Panc1 (cell line): ENCODE measurements at regions not wholly inside any gene's neighbourhood (a gene's known extent, or its start where the extent isn't known, plus 50 kb on each side); places are given as distances from the start of the nearest gene placed in this dataset.

Source experiments
- ATAC-seq: fragments of 200-7000 bp; cut with Tn5 transposase; 2 replicates; pipeline ENCODE4 v1.9.1; 2020; ENCODE audit warnings: mild to moderate bottlenecking, moderate library complexity
- BruUV-seq: library from RNA; stranded (reverse); fragments of 400-500 nt; replicated peaks from 2 replicates; lab custom pipeline; 2021; lab: Mats Ljungman, UMichigan
- CTCF ChIA-PET: fragments of 300-600 bp; sonication (Branson Sonifier 250); formaldehyde crosslinking; loops from one replicate; lab custom pipeline; 2022; ENCODE audit warnings: antibody characterized with exemption; lab: Charles Lee
- POLR2A ChIA-PET: fragments of 300-600 bp; sonication (Branson Sonifier 250); formaldehyde crosslinking; loops from one replicate; lab custom pipeline; 2022; ENCODE audit warnings: antibody characterized with exemption; lab: Charles Lee
- DNase-seq: peaks from one replicate; pipeline ENCODE4 v3.0.0-alpha.2; 2010; ENCODE audit warnings: low read depth, low spot score
- H3K27ac ChIP-seq: 2 replicates; pipeline ENCODE4 v1.5.1; 2011; ENCODE audit warnings: mild to moderate bottlenecking, low read length, inconsistent platforms
- H3K27me3 ChIP-seq: fragments of 200-500 bp; sonication (Bioruptor generic); 2 replicates; pipeline ENCODE4 v1.6.0; 2014; ENCODE audit warnings: low read length, inconsistent platforms; ENCODE audit not compliant: control insufficient read depth, insufficient read depth
- H3K36me3 ChIP-seq: fragments of 200-500 bp; sonication (Bioruptor generic); 2 replicates; pipeline ENCODE4 v1.5.1; 2014; ENCODE audit warnings: inconsistent platforms, mild to moderate bottlenecking, low read length, moderate library complexity; ENCODE audit not compliant: control insufficient read depth, insufficient read depth
- H3K4me1 ChIP-seq: 2 replicates; pipeline ENCODE4 v1.5.1; 2011; ENCODE audit warnings: inconsistent platforms, mild to moderate bottlenecking, low read length, moderate library complexity; ENCODE audit not compliant: control insufficient read depth, insufficient read depth
- H3K4me3 ChIP-seq, 2 experiments: 2 replicates each; pipeline ENCODE4 v1.5.1; 2011 to 2012; ENCODE audit warnings: low read depth in 2 of 2, low read length in 2 of 2, mild to moderate bottlenecking in 2 of 2, inconsistent platforms in 1 of 2, moderate library complexity in 1 of 2
- H3K9me3 ChIP-seq: fragments of 200-500 bp; sonication (Bioruptor generic); 2 replicates; pipeline ENCODE4 v1.5.1; 2014; ENCODE audit warnings: low read depth, mild to moderate bottlenecking, inconsistent platforms, low read length, moderate library complexity; ENCODE audit not compliant: control insufficient read depth, insufficient read depth
- CTCF ChIP-seq: fragments of 450-650 bp; IDR thresholded peaks from 2 replicates; pipeline ENCODE4 v1.5.1; 2017; ENCODE audit warnings: mild to moderate bottlenecking
- POLR2AphosphoS5 ChIP-seq: IDR thresholded peaks from 2 replicates; pipeline ENCODE4 v1.6.1; 2012; ENCODE audit warnings: mild to moderate bottlenecking, low read depth, low read length, moderate library complexity
- SIN3A ChIP-seq: IDR thresholded peaks from 2 replicates; pipeline ENCODE4 v1.6.1; 2012; ENCODE audit warnings: low read depth, mild to moderate bottlenecking, low read length, moderate library complexity, borderline replicate concordance; ENCODE audit not compliant: insufficient read depth
- TCF7L2 ChIP-seq: IDR thresholded peaks from 2 replicates; pipeline ENCODE4 v1.6.1; 2011; ENCODE audit warnings: mild to moderate bottlenecking, low read depth, low read length, inconsistent platforms
- in situ Hi-C: cut with HindIII; loops from 2 replicates; pipeline ENCODE4 v1.10.0; 2016; ENCODE audit warnings: low sequenced_read_pairs, low pct_unique_long_range_greater_than_20kb
- intact Hi-C: fragments of 100-400 bp; cut with micrococcal nuclease; formaldehyde crosslinking; loops from one replicate; pipeline ENCODE4 v1.10.0; 2022; ENCODE audit not compliant: unreplicated experiment
- TF ChIP-seq, protein P1 (sequence below), 2 experiments: IDR thresholded peaks; 2 replicates each; pipeline ENCODE4 v1.6.1; 2011 to 2012; ENCODE audit warnings: low read depth in 2 of 2, control low read depth in 1 of 2, low read length in 1 of 2, mild to moderate bottlenecking in 1 of 2, moderate library complexity in 1 of 2; ENCODE audit not compliant: insufficient read depth in 1 of 2

GRCh38 chr1:47549532-47549931, 111.7 kb downstream of the FOXD2 start:
- BruUV-seq, result no TSS peak
- TF ChIP-seq TCF7L2 (no peak), SIN3A (no peak), POLR2AphosphoS5 (no peak), CTCF (no peak)
- TF ChIP-seq, protein P1, sequence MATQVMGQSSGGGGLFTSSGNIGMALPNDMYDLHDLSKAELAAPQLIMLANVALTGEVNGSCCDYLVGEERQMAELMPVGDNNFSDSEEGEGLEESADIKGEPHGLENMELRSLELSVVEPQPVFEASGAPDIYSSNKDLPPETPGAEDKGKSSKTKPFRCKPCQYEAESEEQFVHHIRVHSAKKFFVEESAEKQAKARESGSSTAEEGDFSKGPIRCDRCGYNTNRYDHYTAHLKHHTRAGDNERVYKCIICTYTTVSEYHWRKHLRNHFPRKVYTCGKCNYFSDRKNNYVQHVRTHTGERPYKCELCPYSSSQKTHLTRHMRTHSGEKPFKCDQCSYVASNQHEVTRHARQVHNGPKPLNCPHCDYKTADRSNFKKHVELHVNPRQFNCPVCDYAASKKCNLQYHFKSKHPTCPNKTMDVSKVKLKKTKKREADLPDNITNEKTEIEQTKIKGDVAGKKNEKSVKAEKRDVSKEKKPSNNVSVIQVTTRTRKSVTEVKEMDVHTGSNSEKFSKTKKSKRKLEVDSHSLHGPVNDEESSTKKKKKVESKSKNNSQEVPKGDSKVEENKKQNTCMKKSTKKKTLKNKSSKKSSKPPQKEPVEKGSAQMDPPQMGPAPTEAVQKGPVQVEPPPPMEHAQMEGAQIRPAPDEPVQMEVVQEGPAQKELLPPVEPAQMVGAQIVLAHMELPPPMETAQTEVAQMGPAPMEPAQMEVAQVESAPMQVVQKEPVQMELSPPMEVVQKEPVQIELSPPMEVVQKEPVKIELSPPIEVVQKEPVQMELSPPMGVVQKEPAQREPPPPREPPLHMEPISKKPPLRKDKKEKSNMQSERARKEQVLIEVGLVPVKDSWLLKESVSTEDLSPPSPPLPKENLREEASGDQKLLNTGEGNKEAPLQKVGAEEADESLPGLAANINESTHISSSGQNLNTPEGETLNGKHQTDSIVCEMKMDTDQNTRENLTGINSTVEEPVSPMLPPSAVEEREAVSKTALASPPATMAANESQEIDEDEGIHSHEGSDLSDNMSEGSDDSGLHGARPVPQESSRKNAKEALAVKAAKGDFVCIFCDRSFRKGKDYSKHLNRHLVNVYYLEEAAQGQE (IDR thresholded peaks at IDR 0.05; ENCODE audit: insufficient read depth in 1 of 2, low read depth in 2 of 2, low read length in 1 of 2), result no peak
- in situ Hi-C loops (no loop called here), intact Hi-C loops (no loop called here)
- H3K4me1 ChIP-seq, result no peaks in the 10 kb centered on the region
- DNase-seq (no peak), ATAC-seq (no peak)
- H3K4me3 ChIP-seq, result no peak overlapping the region
- no peak overlapping the region for H3K27ac ChIP-seq
- H3K36me3 ChIP-seq, result no peaks in the 10 kb centered on the region
- no peaks in the 10 kb centered on the region for H3K27me3 ChIP-seq
- no peaks in the 10 kb centered on the region for H3K9me3 ChIP-seq
- CTCF ChIA-PET, result no interaction called here
- POLR2A ChIA-PET, result no interaction called here

DNA sequence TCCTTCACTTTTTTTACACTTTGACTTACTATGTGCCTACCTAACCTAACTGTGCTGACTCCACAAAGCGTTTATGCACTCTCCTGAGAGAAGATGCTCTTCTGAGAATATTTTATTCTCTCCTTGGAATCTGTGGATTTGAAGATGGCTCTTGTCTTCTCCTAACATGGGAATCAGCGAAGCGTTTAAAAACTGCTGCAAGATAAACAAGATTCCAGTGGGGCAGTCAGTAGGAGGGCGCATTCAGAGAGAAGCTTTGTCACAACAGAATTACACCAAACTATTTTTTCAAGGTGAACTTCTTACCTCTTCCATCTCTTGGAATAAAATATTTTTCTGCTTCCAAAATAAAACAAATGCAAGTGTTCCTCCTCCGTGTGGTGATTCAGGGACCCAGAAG, 113.1 kb downstream of the FOXD2 start:
- in situ Hi-C loops (no loop called here), intact Hi-C loops (no loop called here)
- Histone ChIP-seq H3K27me3 (no peaks in the 10 kb centered on the region), H3K27ac (no peak overlapping the region), H3K4me3 (no peak overlapping the region), H3K4me1 (no peaks in the 10 kb centered on the region), H3K9me3 (no peaks in the 10 kb centered on the region), H3K36me3 (no peaks in the 10 kb centered on the region)
- POLR2A ChIA-PET, result no interaction called here
- DNase-seq (no peak), ATAC-seq (no peak)
- TF ChIP-seq POLR2AphosphoS5 (no peak), TCF7L2 (no peak)
- no TSS peak for BruUV-seq
- CTCF ChIA-PET, result no interaction called here

- H3K4me3 ChIP-seq, result no peak overlapping the region
- ChIA-PET CTCF (no interaction called here), POLR2A (no interaction called here)
- intact Hi-C loops, result no loop called here
- in situ Hi-C loops, result no loop called here
- no peaks in the 10 kb centered on the region for H3K4me1 ChIP-seq
- no peak overlapping the region for H3K27ac ChIP-seq
- DNase-seq (no peak), ATAC-seq (no peak)
- H3K27me3 ChIP-seq, result no peaks in the 10 kb centered on the region; the same call in 1 of the 2 replicates
- no TSS peak for BruUV-seq
- TF ChIP-seq POLR2AphosphoS5, result no peak
- H3K36me3 ChIP-seq, result no peaks in the 10 kb centered on the region
- no peaks in the 10 kb centered on the region for H3K9me3 ChIP-seq
Measured at GRCh38 chr1:47551971-47552528, 114.2 kb downstream of the FOXD2 start.
